ENCODE measurements at regions not wholly inside any gene's neighbourhood (a gene's known extent, or its start where the extent isn't known, plus 50 kb on each side); places are given as distances from the start of the nearest gene placed in this dataset.
"Not testable (repeated sequence)": the region's sequence is repeated elsewhere in the genome, so short reads cannot be mapped to it uniquely, and the experiment has no call there.

- H3K4me3 ChIP-seq (ENCODE audit: low read length); H3K4me1 ChIP-seq (ENCODE audit: control insufficient read depth, insufficient read depth, low read length); H3K36me3 ChIP-seq (ENCODE audit: insufficient read depth, low read length); H3K9ac ChIP-seq (ENCODE audit: low read depth, low read length); H3K27me3 ChIP-seq (ENCODE audit: control insufficient read depth, insufficient read depth, low read length); H3K4me2 ChIP-seq (ENCODE audit: low read length); H3K9me3 ChIP-seq (replicated peaks; ENCODE audit: low read length): not testable (repeated sequence)
Observed at GRCh38 chr6:57950430-57950829, 633.0 kb downstream of the PRIM2 start.

GRCh38 chr6:57966757-57967156 lies 649.3 kb downstream of the PRIM2 start:
- not testable (repeated sequence) for H3K9ac ChIP-seq (ENCODE audit: low read depth, low read length); H3K4me2 ChIP-seq (ENCODE audit: low read length); H3K9me3 ChIP-seq (replicated peaks; ENCODE audit: low read length); H3K4me3 ChIP-seq (ENCODE audit: low read length); H3K4me1 ChIP-seq (ENCODE audit: control insufficient read depth, insufficient read depth, low read length); H3K36me3 ChIP-seq (ENCODE audit: insufficient read depth, low read length); H3K27me3 ChIP-seq (ENCODE audit: control insufficient read depth, insufficient read depth, low read length)

GRCh38 chr6:57971956-57972355 lies 654.5 kb downstream of the PRIM2 start:
- not testable (repeated sequence) for H3K9me3 ChIP-seq (replicated peaks; ENCODE audit: low read length); H3K27me3 ChIP-seq (ENCODE audit: control insufficient read depth, insufficient read depth, low read length); H3K4me3 ChIP-seq (ENCODE audit: low read length); H3K4me2 ChIP-seq (ENCODE audit: low read length); H3K36me3 ChIP-seq (ENCODE audit: insufficient read depth, low read length); H3K4me1 ChIP-seq (ENCODE audit: control insufficient read depth, insufficient read depth, low read length); H3K9ac ChIP-seq (ENCODE audit: low read depth, low read length)

- Histone ChIP-seq H3K4me2 (ENCODE audit: low read length) (no peak overlapping the region), H3K9me3 (replicated peaks; ENCODE audit: low read length) (no peaks in the 10 kb centered on the region), H3K27me3 (ENCODE audit: control insufficient read depth, insufficient read depth, low read length) (no peaks in the 10 kb centered on the region), H3K4me1 (ENCODE audit: control insufficient read depth, insufficient read depth, low read length) (no peaks in the 10 kb centered on the region), H3K4me3 (ENCODE audit: low read length) (no peak overlapping the region), H3K9ac (ENCODE audit: low read depth, low read length) (no peak overlapping the region), H3K36me3 (ENCODE audit: insufficient read depth, low read length) (no peaks in the 10 kb centered on the region)
Observed at GRCh38 chr6:57974653-57975052, 657.2 kb downstream of the PRIM2 start.

- not testable (repeated sequence) for H3K4me2 ChIP-seq (ENCODE audit: low read length); H3K9ac ChIP-seq (ENCODE audit: low read depth, low read length); H3K36me3 ChIP-seq (ENCODE audit: insufficient read depth, low read length); H3K27me3 ChIP-seq (ENCODE audit: control insufficient read depth, insufficient read depth, low read length); H3K4me3 ChIP-seq (ENCODE audit: low read length); H3K4me1 ChIP-seq (ENCODE audit: control insufficient read depth, insufficient read depth, low read length); H3K9me3 ChIP-seq (replicated peaks; ENCODE audit: low read length)
Observed at GRCh38 chr6:57975127-57975526, 657.7 kb downstream of the PRIM2 start.

- H3K9me3 ChIP-seq (replicated peaks; ENCODE audit: low read length); H3K9ac ChIP-seq (ENCODE audit: low read depth, low read length); H3K4me2 ChIP-seq (ENCODE audit: low read length); H3K36me3 ChIP-seq (ENCODE audit: insufficient read depth, low read length); H3K4me3 ChIP-seq (ENCODE audit: low read length); H3K4me1 ChIP-seq (ENCODE audit: control insufficient read depth, insufficient read depth, low read length); H3K27me3 ChIP-seq (ENCODE audit: control insufficient read depth, insufficient read depth, low read length): not testable (repeated sequence)
Observed at GRCh38 chr6:57976371-57976770, 658.9 kb downstream of the PRIM2 start.

GRCh38 chr6:57983603-57984002 lies 666.2 kb downstream of the PRIM2 start:
- H3K4me3 ChIP-seq (ENCODE audit: low read length); H3K27me3 ChIP-seq (ENCODE audit: control insufficient read depth, insufficient read depth, low read length); H3K9me3 ChIP-seq (replicated peaks; ENCODE audit: low read length); H3K4me2 ChIP-seq (ENCODE audit: low read length); H3K4me1 ChIP-seq (ENCODE audit: control insufficient read depth, insufficient read depth, low read length); H3K9ac ChIP-seq (ENCODE audit: low read depth, low read length); H3K36me3 ChIP-seq (ENCODE audit: insufficient read depth, low read length): not testable (repeated sequence)

GRCh38 chr6:57984575-57984974 lies 667.1 kb downstream of the PRIM2 start:
- H3K4me1 ChIP-seq (ENCODE audit: control insufficient read depth, insufficient read depth, low read length); H3K4me2 ChIP-seq (ENCODE audit: low read length); H3K9ac ChIP-seq (ENCODE audit: low read depth, low read length); H3K4me3 ChIP-seq (ENCODE audit: low read length); H3K36me3 ChIP-seq (ENCODE audit: insufficient read depth, low read length); H3K9me3 ChIP-seq (replicated peaks; ENCODE audit: low read length); H3K27me3 ChIP-seq (ENCODE audit: control insufficient read depth, insufficient read depth, low read length): not testable (repeated sequence)

GRCh38 chr6:57985734-57986133 lies 668.3 kb downstream of the PRIM2 start:
- H3K9me3 ChIP-seq (replicated peaks; ENCODE audit: low read length); H3K27me3 ChIP-seq (ENCODE audit: control insufficient read depth, insufficient read depth, low read length); H3K4me3 ChIP-seq (ENCODE audit: low read length); H3K36me3 ChIP-seq (ENCODE audit: insufficient read depth, low read length); H3K4me1 ChIP-seq (ENCODE audit: control insufficient read depth, insufficient read depth, low read length); H3K9ac ChIP-seq (ENCODE audit: low read depth, low read length): not testable (repeated sequence)
- peak overlapping the region; percentile 29 for H3K4me2 ChIP-seq (ENCODE audit: low read length)

- H3K4me3 ChIP-seq (ENCODE audit: low read length); H3K9ac ChIP-seq (ENCODE audit: low read depth, low read length); H3K27me3 ChIP-seq (ENCODE audit: control insufficient read depth, insufficient read depth, low read length); H3K4me1 ChIP-seq (ENCODE audit: control insufficient read depth, insufficient read depth, low read length); H3K36me3 ChIP-seq (ENCODE audit: insufficient read depth, low read length); H3K4me2 ChIP-seq (ENCODE audit: low read length); H3K9me3 ChIP-seq (replicated peaks; ENCODE audit: low read length): not testable (repeated sequence)
Observed at GRCh38 chr6:57986584-57986983, 669.2 kb downstream of the PRIM2 start.

GRCh38 chr6:57989520-57990080 lies 672.2 kb downstream of the PRIM2 start:
- H3K9ac ChIP-seq (ENCODE audit: low read depth, low read length); H3K4me1 ChIP-seq (ENCODE audit: control insufficient read depth, insufficient read depth, low read length); H3K9me3 ChIP-seq (replicated peaks; ENCODE audit: low read length); H3K27me3 ChIP-seq (ENCODE audit: control insufficient read depth, insufficient read depth, low read length); H3K4me2 ChIP-seq (ENCODE audit: low read length); H3K4me3 ChIP-seq (ENCODE audit: low read length); H3K36me3 ChIP-seq (ENCODE audit: insufficient read depth, low read length): not testable (repeated sequence)

GRCh38 chr6:57998858-57999619 lies 681.6 kb downstream of the PRIM2 start:
- H3K4me3 ChIP-seq (ENCODE audit: low read length); H3K36me3 ChIP-seq (ENCODE audit: insufficient read depth, low read length); H3K4me2 ChIP-seq (ENCODE audit: low read length); H3K9ac ChIP-seq (ENCODE audit: low read depth, low read length); H3K9me3 ChIP-seq (replicated peaks; ENCODE audit: low read length); H3K4me1 ChIP-seq (ENCODE audit: control insufficient read depth, insufficient read depth, low read length); H3K27me3 ChIP-seq (ENCODE audit: control insufficient read depth, insufficient read depth, low read length): not testable (repeated sequence)
